Suppressor macrophage treated with lipopolysaccharide for 1 hour (primary cell): ENCODE measurements at regions not wholly inside any gene's neighbourhood (a gene's known extent, or its start where the extent isn't known, plus 50 kb on each side); places are given as distances from the start of the nearest gene placed in this dataset.

Source experiments
- DNase-seq, 3 donors: peaks; one replicate each; pipeline ENCODE4 v3.0.0-alpha.2; 2020 to 2022

DNA sequence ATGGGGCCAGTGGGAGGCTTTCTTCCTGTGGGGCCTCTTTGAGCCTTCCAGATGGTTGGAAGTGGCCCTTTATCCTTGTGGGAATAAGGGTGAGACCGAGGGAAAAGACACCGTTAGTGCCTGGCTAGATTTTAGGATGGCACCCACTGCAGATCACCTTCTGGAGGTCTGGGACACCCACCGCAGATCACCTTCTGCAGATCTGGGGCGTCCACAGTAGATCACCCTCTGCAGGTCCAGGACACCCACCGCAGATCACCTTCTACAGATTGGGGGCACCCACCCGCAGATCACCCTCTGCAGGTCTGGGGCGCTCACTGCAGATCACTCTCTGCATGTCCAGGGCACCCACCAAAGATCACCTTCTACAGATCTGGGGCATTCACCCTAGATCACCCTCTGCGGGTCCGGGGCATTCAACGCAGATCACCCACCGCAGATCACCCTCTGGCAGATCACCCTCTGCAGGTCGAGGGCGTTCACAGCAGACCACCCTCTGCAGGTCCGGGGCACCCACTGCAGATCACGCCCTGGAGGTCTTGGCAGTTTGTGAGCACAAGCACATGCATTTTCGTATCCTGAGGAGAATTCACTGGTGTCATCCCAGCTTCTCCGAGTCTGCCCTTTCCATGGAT lies 153.4 kb upstream of the TSHZ3 start:
- DNase-seq, result no peak

DNA sequence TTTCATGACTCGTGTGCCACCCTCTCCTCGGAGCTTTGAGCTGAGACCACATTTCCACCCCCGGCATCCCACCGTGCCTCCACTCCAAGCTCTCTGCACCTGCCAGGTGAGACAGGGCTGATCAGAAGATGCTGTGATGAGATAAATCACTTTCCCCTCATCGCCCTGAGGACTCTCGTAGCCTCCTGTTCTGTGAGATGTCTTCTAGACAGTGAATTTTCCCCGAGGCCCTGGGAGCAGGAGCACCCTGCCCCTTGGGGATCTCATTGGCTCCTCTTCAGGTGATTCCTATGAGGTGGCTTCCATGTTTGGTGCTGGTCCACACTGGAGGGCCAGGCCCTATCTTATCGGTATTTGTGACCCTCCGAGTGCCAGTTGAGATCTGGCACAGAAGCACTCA lies 154.0 kb upstream of the TSHZ3 start:
- DNase-seq, result no peak

DNA sequence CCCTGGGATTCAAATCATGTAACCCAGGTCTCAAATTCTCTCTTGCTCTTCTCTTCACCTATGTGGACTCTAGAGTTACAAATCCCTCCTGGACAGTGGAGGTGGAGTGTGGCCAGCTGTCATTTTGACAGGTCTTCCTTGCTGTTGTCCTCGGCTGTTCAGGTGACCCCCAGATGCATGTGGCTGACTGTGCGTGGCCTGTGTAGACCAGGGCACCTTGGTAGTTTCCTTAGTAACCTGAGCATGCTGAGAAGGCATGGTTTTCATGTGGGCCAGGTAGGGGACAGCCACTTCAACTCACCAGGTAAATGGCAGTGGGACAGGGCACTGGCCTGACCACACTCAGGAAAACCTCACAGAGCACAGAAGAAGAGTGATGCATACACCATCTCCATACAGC lies 155.0 kb upstream of the TSHZ3 start:
- DNase-seq, result no peak

DNA sequence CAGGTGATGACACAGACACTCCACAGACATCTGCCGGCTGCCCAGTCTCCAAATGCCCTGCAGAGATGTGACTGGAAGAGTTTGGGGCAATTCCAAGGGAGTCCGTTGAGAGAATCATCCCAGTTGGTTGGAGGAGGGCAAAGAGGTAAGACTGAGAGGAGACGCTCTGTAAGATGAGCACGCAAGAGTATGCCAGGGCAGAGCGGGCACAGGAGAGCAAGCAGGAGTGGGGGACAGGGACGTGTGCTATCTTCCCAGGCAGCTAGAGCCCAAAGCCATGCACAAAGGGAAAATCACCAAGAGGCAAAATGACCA lies 156.3 kb upstream of the TSHZ3 start:
- no peak for DNase-seq

DNA sequence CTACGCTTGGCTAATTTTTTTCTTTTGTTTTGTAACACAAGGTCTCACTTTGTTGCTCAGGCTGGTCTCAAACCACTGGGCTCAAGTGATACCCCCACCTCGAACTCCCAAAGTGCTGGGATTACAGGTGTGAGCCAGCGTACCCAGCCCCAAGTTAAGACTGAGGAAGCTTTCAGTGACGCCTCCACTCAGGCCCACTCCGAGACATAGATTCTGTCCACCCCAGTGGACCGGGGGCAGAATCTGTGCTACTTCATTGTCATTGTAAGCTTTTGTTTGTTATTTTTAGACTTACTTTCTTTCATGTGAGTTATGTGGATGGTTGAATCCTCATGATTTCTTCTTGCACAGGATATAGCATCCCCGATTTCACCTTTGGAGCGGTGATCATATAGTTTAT lies 156.9 kb upstream of the TSHZ3 start:
- no peak for DNase-seq

DNA sequence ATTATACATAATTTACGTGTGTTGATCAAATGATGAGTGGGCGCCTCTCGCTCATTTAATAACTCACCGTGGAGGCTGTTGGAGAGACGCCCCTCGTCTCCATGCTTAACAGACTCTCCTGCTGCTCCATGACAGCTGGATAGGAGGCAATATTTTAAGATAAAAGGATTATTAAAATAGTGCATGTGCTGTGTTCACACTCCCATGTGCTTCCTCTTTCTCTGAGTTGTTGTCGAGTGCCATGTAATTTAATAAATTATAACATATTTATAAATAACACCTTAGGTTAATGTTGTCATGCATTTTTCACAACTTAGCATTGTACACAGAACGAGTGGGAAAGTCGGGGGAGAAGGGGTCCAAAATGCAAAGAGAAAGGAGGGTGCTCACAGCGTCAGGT lies 161.4 kb upstream of the TSHZ3 start:
- no peak for DNase-seq

DNA sequence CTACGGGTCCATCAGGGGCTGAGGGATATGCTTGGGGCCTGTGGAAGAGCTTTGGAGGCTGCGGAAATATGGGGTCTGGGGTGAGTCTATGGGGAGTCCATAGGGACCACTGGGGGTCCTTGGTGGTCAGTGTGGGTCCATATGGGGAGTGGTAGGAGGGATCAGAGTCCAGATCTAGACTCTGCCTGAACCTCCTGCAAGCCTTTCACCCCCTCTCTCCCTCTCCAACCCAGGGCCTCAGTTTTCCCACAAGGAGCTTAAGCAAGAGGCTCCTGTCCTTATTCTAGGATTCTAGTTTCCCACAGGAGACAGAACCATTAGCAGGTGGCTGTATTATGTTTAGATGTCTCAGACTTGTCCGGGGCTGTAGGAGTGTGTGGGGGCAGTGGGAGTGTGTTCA lies 161.9 kb upstream of the TSHZ3 start:
- no peak for DNase-seq

DNA sequence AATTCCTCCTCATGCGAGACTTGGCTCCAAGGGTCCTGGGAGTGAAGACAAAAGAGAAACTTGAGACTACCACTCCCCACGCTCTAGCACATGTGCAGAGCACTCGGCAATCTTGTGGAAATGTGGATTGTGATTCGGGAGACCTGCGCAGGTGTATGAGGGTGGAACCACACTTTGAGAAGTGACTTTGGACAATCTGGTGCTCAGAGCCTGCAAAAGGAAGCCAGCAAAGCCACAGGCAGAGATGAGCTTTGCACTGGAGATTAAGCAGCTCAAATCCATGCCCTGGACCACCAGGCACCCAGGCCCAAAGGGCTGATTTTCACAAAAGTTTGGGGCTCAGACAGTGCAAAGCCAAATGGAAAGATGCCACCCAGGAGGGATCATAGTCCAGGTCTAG lies 162.5 kb upstream of the TSHZ3 start:
- DNase-seq, result no peak

DNA sequence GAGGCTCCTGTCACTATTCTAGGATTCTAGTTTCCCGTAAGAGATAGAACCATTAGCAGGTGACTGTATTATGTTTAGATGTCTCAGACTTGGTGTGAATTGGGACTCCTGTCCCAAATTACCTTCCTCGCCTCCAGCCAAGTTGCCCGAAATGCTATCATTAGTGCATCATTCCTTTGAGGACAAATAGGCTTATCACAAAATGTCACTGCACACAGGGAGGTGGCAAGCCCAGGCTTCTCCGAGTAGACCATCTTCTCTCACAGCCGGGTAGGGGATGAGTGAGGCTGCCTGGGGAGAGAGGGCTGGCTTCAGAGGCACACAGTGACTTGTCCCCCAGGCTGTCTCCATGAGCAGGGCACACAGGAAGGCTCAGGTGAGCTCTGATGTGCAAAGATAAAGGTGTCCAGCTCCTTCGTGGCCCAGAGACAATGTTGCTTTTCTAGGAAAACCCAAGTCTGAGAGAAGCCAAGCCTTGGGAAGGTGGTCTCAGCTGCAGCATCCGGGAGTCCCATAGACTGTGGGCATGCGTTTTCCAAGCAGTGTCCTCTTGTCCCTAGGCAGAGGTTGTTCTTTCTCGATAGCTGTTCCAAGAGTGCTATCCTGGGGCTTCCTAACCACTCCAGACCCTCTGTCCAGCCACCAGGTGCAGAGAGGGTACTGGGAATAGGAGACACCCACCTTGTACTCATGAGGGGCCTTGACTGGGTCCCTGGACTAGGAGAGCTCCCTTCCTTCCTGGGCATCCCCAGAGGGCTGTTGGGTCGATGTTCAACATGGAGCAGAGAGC lies 163.1 kb upstream of the TSHZ3 start:
- DNase-seq, result no peak

DNA sequence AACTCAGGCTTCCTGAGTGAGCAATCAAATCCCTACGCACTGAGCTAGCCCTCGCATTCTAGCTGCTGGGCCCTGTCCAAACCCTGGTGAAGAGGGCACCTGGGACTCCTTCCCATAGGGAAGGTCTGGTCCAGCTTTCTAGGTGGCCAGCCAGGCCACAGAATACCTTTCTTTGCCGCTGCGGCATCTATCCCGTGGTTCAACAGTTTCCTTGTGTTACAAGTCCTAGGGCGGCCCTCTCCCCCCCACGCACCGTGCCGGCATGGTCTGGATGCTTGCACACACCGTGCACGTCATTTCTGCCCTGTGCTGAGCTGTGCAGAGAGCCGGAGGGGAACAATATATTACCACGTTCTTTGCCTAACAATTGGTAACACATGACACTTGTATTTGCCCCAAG lies 164.6 kb upstream of the TSHZ3 start:
- no peak for DNase-seq

DNA sequence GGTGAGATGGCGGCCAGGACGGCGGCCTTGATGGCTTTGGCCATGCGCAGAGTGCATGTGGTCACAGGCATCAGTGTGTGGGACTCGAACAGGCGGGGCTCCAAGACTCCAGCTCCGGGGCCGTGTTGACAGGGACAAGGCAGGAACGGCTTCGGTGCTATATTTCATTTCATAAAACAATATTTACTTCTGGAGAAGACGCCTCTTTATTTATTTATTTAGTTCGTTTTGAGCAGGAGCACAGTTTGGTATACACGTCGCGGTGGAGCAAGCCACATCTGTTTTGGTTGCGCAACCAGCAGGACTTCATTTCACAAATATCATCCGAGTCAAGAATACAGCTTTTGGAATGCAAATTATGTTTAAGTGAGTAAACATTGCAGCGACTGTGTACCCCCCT lies 166.7 kb upstream of the TSHZ3 start:
- no peak for DNase-seq

DNA sequence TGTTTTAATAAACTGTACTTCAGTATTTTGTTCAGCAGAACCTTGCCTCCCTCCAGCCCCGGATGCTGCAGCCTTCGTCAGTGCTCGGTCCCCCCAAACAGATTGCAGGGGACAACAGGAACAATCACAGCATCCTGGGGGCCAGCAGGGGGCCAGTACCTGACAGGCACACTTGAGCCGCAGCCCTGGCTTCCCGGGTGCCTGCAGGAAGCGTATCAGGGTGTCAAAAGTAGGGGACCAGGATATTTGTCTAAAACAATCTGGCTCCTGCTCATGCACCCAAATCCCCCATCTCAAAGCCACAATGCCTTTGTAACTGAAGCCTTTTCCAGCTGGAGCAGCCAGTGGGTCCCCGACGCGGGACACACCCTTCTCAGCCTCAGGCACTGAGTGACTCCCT lies 167.5 kb upstream of the TSHZ3 start:
- DNase-seq, result no peak

DNA sequence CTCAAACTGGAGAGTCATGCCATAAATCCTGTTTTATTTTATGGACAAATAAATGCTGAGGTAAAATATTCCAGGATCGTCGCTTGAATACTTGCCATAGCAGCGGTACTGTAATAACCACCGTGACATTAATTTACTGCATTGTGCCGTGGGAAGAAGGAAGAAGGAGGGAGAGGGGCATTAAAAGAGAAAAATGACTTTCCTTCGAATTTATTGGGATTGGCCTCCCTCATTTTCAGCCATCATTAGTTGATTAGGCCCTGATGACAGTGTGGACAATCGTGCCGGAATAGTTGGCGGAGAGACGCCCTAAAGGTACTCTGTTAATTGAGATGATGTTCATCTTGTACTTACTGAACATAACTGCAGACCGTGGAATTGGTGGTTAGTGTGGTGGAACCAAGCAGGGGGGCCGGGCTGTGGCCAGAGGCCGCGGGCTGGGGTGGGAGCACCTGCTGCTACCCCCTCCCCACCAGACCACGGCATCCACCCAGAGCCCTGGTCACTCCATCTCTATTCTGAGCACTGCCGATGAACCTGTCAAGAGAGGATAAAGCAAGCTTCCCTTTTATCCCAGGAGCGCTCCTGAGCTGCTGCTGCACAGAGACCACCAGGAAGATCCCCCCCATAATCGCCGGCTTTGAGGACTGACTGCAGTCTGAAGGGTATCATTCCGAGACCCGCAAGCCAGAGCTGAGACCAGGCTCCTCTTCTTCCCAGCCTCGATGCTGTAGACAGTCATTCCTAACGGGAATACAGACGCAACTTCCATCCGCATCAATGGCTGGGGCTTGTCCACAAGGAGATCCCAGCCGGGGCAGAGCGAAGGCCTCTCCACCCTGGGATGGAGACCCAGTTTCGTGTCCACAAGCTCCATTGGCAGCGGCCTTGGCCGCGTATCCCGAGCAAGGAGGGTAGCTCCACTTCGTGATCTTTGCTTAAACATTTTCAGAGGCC lies 168.3 kb upstream of the TSHZ3 start:
- DNase-seq, result no peak

DNA sequence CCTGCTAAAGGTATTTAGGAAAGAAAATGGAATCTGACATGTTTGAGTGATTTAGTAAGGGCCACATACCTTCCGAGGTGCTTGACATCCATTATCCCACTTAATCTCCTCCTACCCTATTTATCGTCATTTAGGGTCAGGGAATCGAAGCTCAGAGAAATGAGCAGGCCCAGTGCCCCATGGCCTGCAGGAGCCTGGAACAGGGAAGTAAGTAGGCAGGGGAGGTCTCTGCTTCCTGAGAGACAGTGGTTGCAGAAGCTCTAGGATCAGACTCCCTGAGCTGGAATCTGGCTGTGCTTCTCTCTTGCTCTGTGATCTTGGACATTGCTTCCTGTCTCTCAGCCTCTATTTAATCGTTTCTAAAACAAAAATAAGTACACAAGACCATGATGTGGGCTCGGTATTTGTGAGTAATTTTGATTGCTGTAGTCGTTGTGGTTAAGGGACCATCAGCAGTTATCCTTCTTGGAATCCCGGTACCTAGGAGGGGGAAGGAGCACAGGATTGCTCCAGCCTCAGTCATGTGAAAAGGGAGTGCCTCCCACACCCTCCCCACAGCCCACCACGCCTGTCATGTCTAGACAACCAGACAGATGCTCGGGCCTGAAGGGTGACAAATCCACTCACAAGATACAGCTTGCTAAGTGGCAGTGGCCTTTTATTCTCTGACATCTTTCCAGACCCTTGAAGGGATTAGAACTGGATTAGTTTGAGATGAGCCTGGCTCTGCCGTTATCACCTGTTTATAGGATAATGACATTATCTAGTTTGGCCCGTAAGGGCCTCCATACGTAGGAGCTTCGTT lies 169.2 kb upstream of the TSHZ3 start:
- DNase-seq, result no peak

DNA sequence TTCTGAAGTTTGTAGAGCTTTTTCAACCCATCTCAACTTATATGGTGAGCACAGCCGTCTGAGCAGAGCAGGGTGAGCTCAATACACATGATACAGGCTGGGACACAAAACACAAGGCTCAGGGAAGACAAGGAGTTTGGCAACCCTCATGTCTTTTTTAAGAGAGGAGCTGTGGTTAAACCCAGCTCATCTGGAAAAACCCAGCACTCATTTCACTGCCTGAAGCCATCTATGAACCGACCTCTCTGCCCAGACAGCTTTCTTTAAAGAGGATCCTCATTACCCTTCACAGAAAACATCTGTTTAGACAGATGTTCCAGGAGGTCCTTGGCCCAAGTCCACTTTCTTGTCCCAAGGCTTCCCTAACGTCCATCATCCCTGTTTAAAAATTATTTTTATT lies 170.0 kb upstream of the TSHZ3 start:
- DNase-seq, result no peak

DNA sequence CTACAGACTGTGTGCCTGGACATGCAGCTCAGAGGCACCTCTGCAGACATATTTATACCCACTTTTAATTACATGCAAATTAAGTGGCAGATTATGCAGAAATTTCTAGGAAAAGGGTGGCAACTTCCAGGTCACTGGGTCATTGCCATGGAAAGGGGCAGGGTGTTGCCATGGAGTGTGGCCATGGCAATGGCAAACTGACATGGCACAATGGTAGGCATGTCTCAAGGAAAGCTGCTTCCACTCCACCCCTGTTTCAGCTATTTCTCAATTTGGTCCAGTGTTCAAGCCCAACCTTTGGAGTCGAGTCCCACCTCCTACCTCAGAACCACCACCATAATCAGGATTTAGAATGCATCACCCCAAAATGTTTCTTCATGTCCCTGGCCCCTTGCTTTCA lies 170.7 kb upstream of the TSHZ3 start:
- DNase-seq, result no peak

DNA sequence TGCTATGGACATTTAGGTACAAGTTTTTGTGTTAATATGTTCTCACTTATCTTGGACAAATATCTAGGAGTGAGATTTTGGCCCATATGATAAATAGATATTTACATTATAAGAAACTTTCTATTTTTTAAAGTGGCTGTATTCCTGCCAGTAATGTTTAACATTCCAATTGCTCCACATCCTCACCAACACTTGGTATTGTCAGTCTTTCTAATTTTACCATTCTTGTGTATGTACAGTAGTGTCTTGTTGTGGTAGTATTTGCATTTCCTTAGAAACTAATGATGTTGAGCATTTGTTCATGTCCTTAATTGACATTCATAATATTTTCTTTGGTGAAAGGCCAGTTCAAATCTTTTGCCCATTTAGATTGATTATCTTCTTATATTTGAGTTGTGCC lies 171.4 kb upstream of the TSHZ3 start:
- no peak for DNase-seq

DNA sequence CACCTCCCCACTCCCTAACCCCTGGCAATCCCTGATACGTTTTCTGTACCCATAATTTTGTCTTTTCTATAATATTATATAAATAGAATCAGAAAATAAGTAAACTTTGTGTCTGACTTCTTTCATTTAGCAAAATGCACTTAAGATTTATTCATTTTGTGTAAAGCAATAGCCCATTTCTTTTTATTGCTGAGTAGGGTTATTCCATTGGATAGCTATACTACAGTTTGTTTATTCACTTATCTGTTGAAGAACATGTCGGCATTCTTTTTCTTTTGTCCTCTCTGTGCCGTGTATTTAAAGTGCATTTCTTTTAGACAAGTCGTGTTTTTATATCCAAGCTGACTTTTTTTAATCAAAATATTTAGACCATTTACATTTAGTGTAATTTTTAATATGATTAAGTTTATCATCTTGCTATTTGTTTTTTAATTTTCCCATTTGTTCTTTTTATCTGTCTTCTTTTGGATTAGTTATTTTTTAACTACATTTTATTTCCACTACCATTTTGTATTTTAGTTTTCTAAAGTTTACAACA lies 176.4 kb upstream of the TSHZ3 start:
- DNase-seq, result no peak

DNA sequence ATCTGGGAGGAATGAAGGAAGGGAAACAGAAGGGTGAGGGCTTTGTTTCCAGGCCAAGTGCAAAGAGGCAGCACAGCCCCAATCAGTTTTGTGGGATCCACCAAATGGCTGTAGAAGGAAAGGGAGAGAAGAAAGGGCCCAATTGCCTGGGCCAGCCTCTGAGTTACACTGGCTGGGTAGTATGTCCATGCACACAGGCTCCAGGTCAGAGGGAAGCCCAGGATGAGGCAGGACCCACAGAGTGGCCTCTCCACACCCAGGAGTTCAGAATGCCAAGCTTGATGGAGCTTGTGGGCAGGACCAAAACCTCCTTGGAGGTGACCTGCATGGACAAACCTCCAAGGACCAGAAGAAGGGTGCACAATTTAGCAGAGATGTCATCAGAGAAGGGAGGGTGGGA lies 178.2 kb upstream of the TSHZ3 start:
- no peak for DNase-seq

DNA sequence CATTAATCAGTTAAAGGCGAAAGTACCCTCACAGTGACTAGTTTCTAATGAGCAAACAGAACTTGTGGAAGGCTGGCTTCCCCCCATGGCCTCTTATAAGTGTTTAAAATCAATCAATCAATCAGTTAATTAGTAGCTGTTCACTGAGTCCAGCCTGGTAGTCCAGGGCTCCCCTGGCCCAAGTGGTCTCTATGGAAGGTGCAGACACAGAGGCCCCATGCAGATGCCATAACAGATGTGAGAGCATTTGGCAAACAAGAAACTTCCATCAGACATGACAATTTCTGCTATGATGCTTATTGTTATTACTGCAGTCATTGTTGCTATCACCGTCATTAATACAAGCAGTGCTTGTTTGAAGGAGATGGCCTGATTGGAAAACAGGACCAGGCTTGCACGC lies 179.0 kb upstream of the TSHZ3 start:
- DNase-seq, result no peak

DNA sequence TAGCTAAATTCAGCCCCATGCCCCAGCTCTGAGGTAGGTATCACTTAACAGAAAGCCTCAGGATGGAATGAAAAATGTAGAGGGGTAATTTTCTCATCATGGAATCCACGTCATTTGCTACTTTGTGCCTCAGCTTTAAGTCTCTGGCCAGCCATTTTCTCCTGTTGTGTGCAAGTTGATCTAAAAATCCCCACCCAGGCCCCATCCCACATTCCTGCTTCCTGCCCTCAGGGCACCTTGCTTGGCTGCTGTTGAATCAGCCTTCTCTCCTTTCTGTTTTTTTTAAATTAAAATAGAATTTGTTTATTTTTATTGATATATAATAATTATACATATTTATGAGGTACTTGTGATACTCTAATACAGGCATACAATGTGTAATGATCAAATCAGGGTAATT lies 179.9 kb upstream of the TSHZ3 start:
- DNase-seq, result no peak

DNA sequence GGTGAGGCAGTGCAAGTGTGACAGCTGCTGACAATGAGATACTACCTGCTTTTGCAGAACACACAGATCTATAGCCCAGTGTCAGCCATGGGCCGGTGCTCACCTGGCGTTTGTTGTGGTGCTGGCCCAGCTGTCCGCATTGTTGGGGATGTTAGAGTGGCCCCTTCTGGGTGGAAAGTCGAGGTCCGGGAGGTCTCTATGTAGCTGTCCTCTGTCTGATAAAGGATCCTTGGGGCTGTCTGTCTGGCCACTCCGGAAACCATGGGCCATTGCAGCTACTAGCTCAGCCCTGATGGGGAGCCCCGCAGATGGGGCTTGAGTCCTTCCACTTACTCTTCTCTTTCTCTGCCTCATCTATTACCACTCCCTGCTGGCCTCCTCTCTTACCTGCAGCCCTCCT lies 181.5 kb upstream of the TSHZ3 start:
- no peak for DNase-seq

DNA sequence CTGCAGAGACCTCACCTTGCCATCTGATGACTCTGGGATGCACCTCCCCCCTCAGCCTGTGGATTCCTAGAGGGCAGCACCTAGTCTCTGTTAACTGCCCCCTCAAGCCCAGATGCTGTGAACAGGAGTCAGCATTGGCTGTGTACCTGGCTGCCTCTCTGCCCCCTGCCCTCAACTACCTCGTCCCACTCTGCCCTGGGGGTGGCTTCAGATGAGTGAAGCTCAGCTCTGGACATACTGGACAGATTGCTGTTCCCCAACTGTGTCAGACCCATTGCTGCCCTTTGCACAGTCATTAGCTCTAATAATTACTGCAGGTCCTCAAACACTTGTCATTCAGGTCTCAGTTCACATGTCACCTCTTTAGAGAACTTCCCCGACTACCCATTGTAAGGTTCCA lies 182.1 kb upstream of the TSHZ3 start:
- DNase-seq, result no peak
